HG03280 (cell line): ENCODE measurements at regions not wholly inside any gene's neighbourhood (a gene's known extent, or its start where the extent isn't known, plus 50 kb on each side); places are given as distances from the start of the nearest gene placed in this dataset.

Source experiments
- ATAC-seq: cut with Tn5 transposase; IDR thresholded peaks from one replicate; pipeline ENCODE4 v1.9.1; 2021; ENCODE audit warnings: mild to moderate bottlenecking, moderate library complexity; ENCODE audit not compliant: unreplicated experiment

GRCh38 chr5:125695996-125696655 lies 727.1 kb upstream of the GRAMD2B start:
- no peak for ATAC-seq

GRCh38 chr5:125696762-125697161 lies 726.4 kb upstream of the GRAMD2B start:
- no peak for ATAC-seq

- no peak for ATAC-seq
These were observed 724.8 kb upstream of the GRAMD2B start for GRCh38 chr5:125698420-125698819.

GRCh38 chr5:125699860-125700259 lies 723.3 kb upstream of the GRAMD2B start:
- ATAC-seq: no peak

GRCh38 chr5:125700380-125700861 lies 722.8 kb upstream of the GRAMD2B start:
- ATAC-seq: no peak

GRCh38 chr5:125703616-125704015 lies 719.6 kb upstream of the GRAMD2B start:
- no peak for ATAC-seq

- ATAC-seq: no peak
These were observed 718.3 kb upstream of the GRAMD2B start for GRCh38 chr5:125704888-125705287.

GRCh38 chr5:125708583-125708982 lies 714.6 kb upstream of the GRAMD2B start:
- no peak for ATAC-seq

GRCh38 chr5:125710745-125711144 lies 712.5 kb upstream of the GRAMD2B start:
- ATAC-seq: no peak

GRCh38 chr5:125712397-125712796 lies 710.8 kb upstream of the GRAMD2B start:
- ATAC-seq: no peak

- ATAC-seq: no peak
These were observed 710.0 kb upstream of the GRAMD2B start for GRCh38 chr5:125713109-125713805.

- no peak for ATAC-seq
These were observed 708.0 kb upstream of the GRAMD2B start for GRCh38 chr5:125715216-125715615.

- no peak for ATAC-seq
These were observed 706.0 kb upstream of the GRAMD2B start for GRCh38 chr5:125717209-125717608.

GRCh38 chr5:125719681-125720347 lies 703.4 kb upstream of the GRAMD2B start:
- ATAC-seq: no peak

- ATAC-seq: no peak
These were observed 702.9 kb upstream of the GRAMD2B start for GRCh38 chr5:125720348-125720685.

- ATAC-seq: no peak
These were observed 702.5 kb upstream of the GRAMD2B start for GRCh38 chr5:125720721-125721120.

GRCh38 chr5:125722550-125722949 lies 700.7 kb upstream of the GRAMD2B start:
- ATAC-seq: no peak

GRCh38 chr5:125725691-125726090 lies 697.5 kb upstream of the GRAMD2B start:
- ATAC-seq: no peak

GRCh38 chr5:125743939-125744338 lies 679.3 kb upstream of the GRAMD2B start:
- ATAC-seq: no peak

- no peak for ATAC-seq
These were observed 676.3 kb upstream of the GRAMD2B start for GRCh38 chr5:125746917-125747316.

- ATAC-seq: no peak
These were observed 672.9 kb upstream of the GRAMD2B start for GRCh38 chr5:125750147-125750860.

- no peak for ATAC-seq
These were observed 672.4 kb upstream of the GRAMD2B start for GRCh38 chr5:125750861-125751186.
